ENCODE measurements at regions not wholly inside any gene's neighbourhood (a gene's known extent, or its start where the extent isn't known, plus 50 kb on each side); places are given as distances from the start of the nearest gene placed in this dataset.
"Not testable (repeated sequence)": the region's sequence is repeated elsewhere in the genome, so short reads cannot be mapped to it uniquely, and the experiment has no call there.

GRCh38 chr7:119949053-119949452 lies 323.9 kb upstream of the KCND2 start:
- no peak for TF ChIP-seq CTCF (IDR thresholded peaks at IDR 0.05; ENCODE audit: borderline replicate concordance, insufficient read depth, low read depth, low read length)
- no peak overlapping the region for H3K4me3 ChIP-seq (ENCODE audit: low read depth, low read length)

- H3K4me3 ChIP-seq (ENCODE audit: low read depth, low read length): not testable (repeated sequence)
Measured at GRCh38 chr7:119950390-119951041, 322.5 kb upstream of the KCND2 start.

- not testable (repeated sequence) for H3K4me3 ChIP-seq (ENCODE audit: low read depth, low read length)
Measured at GRCh38 chr7:119951614-119952013, 321.4 kb upstream of the KCND2 start.

- TF ChIP-seq CTCF (IDR thresholded peaks at IDR 0.05; ENCODE audit: borderline replicate concordance, insufficient read depth, low read depth, low read length): no peak
Measured at GRCh38 chr7:119957335-119957734, 315.6 kb upstream of the KCND2 start.

GRCh38 chr7:119959811-119960210 lies 313.2 kb upstream of the KCND2 start:
- TF ChIP-seq CTCF (IDR thresholded peaks at IDR 0.05; ENCODE audit: borderline replicate concordance, insufficient read depth, low read depth, low read length): no peak

More at GRCh38 chr7:119957335-119957734, 315.6 kb upstream of the KCND2 start:
- H3K4me3 ChIP-seq (ENCODE audit: low read depth, low read length): no peak overlapping the region

GRCh38 chr7:119963654-119964053 lies 309.3 kb upstream of the KCND2 start:
- no peak for TF ChIP-seq CTCF (IDR thresholded peaks at IDR 0.05; ENCODE audit: borderline replicate concordance, insufficient read depth, low read depth, low read length)

More at GRCh38 chr7:119959811-119960210, 313.2 kb upstream of the KCND2 start:
- H3K4me3 ChIP-seq (ENCODE audit: low read depth, low read length): no peak overlapping the region

GRCh38 chr7:119964065-119964464 lies 308.9 kb upstream of the KCND2 start:
- no peak overlapping the region for H3K4me3 ChIP-seq (ENCODE audit: low read depth, low read length)
- no peak for TF ChIP-seq CTCF (IDR thresholded peaks at IDR 0.05; ENCODE audit: borderline replicate concordance, insufficient read depth, low read depth, low read length)

More at GRCh38 chr7:119963654-119964053, 309.3 kb upstream of the KCND2 start:
- H3K4me3 ChIP-seq (ENCODE audit: low read depth, low read length): no peak overlapping the region

GRCh38 chr7:119964788-119965542 lies 308.0 kb upstream of the KCND2 start:
- no peak for TF ChIP-seq CTCF (IDR thresholded peaks at IDR 0.05; ENCODE audit: borderline replicate concordance, insufficient read depth, low read depth, low read length)
- no peak overlapping the region for H3K4me3 ChIP-seq (ENCODE audit: low read depth, low read length)
